ENCODE measurements at regions not wholly inside any gene's neighbourhood (a gene's known extent, or its start where the extent isn't known, plus 50 kb on each side); places are given as distances from the start of the nearest gene placed in this dataset.

- TF ChIP-seq MAX (IDR thresholded peaks at IDR 0.05; ENCODE audit: insufficient read depth, insufficient read length) (no peak), POLR2A (IDR thresholded peaks at IDR 0.05; ENCODE audit: low read depth, low read length) (no peak), CTCF (IDR thresholded peaks at IDR 0.05; ENCODE audit: extremely low read depth in 1 of 2, insufficient read depth in 1 of 2, low read depth in 1 of 2, low read length in 2 of 2) (no peak), EZH2 (IDR thresholded peaks at IDR 0.05; ENCODE audit: borderline replicate concordance, low read depth, low read length, severe bottlenecking) (no peak)
Measured at GRCh38 chr1:195831789-195832188, 776.5 kb downstream of the KCNT2 start.
